Adrenal gland (tissue), 9 donors: ENCODE measurements at regions not wholly inside any gene's neighbourhood (a gene's known extent, or its start where the extent isn't known, plus 50 kb on each side); places are given as distances from the start of the nearest gene placed in this dataset.

ENCODE experiments used
- DNase-seq, 7 donors: peaks; one replicate each; pipeline ENCODE4 v3.0.0-alpha.2; 2019 to 2020
- H3K27ac ChIP-seq, 5 donors: fragments of 200-600 bp; sonication (generic) in 4 of 5; 1 replicate in 3 of 5; 2 replicates in 2 of 5; pipeline versions ENCODE4 v1.5.1 to v1.8.0; 2016 to 2020; ENCODE audit warnings: mild to moderate bottlenecking in 1 of 5
- H3K27me3 ChIP-seq: fragments of 200-600 bp; 2 replicates; pipeline ENCODE4 v1.8.0; 2021
- H3K36me3 ChIP-seq, 2 donors: fragments of 200-600 bp; replicated peaks in 1 of 2; 1 replicate in 1 of 2; 2 replicates in 1 of 2; pipeline versions ENCODE4 v1.5.1 to v1.8.0; 2018 to 2022
- H3K4me1 ChIP-seq, 2 donors: fragments of 200-600 bp; replicated peaks in 1 of 2; 1 replicate in 1 of 2; 2 replicates in 1 of 2; pipeline versions ENCODE4 v1.5.1 to v1.8.0; 2018 to 2021
- H3K4me3 ChIP-seq, 4 donors: fragments of 200-600 bp; sonication (generic) in 3 of 4; one replicate each; pipeline ENCODE4 v1.5.1; 2016 to 2018
- H3K9me3 ChIP-seq, 3 donors: fragments of 200-600 bp; sonication (generic) in 1 of 3; replicated peaks in 1 of 3; 1 replicate in 2 of 3; 2 replicates in 1 of 3; pipeline versions ENCODE4 v1.5.1 to v1.8.0; 2016 to 2021
- CTCF ChIP-seq, 6 experiments: fragments of 450-650 bp in 4 of 6; fragments of 200-600 bp in 2 of 6; sonication (generic) in 1 of 6; IDR thresholded peaks; 1 replicate in 5 of 6; 2 replicates in 1 of 6; pipeline versions ENCODE4 v1.5.1 to v1.8.0; 2016 to 2021; ENCODE audit warnings: antibody characterized with exemption in 6 of 6, mild to moderate bottlenecking in 2 of 6, moderate library complexity in 1 of 6
- POLR2A ChIP-seq, 2 donors: fragments of 450-650 bp; IDR thresholded peaks; one replicate each; pipeline ENCODE4 v1.6.1; 2017; ENCODE audit warnings: antibody characterized with exemption in 2 of 2, mild to moderate bottlenecking in 2 of 2, moderate library complexity in 1 of 2
- WGBS, 4 donors: extraction: QIAGEN DNeasy Blood & Tissue Kit in 2 of 4; methylation state at CpG; one replicate each; pipeline versions ENCODE4 v1.1.5 to v1.1.7; 2013 to 2017; 5-methylcytosine and 5-hydroxymethylcytosine counted together
- intact Hi-C, 2 donors: fragments of 100-400 bp; cut with DNase I; formaldehyde crosslinking; loops; one replicate each; pipeline versions ENCODE4 v1.14.1 to v1.15.0; 2022 to 2023
- donor health status: healthy with polysubstance abuse.
- donor health status: Bipolar disorder and iron deficiency.
- donor health status: DM: yes; HTN: yes; CAD: no.
- donor health status: DM: no; HTN: no; CAD: no.
- donor health status: DM: no; HTN: no; CAD: no.

GRCh38 chr3:106191913-106192312 is 323.1 kb upstream of the CBLB start:
- Histone ChIP-seq H3K9me3 (no peaks in the 10 kb centered on the region), H3K4me1 (no peaks in the 10 kb centered on the region), H3K27me3 (no peaks in the 10 kb centered on the region), H3K4me3 (no peak overlapping the region), H3K36me3 (no peaks in the 10 kb centered on the region), H3K27ac (no peak overlapping the region)
- DNase-seq, result no peak
- WGBS, 4 donors, result 80 to 88% (median 84%) methylated on average over 3 of the region's 3 CpGs
- intact Hi-C loops, result no loop called here
- no peak for TF ChIP-seq POLR2A (IDR thresholded peaks at IDR 0.05)
- no peak for TF ChIP-seq CTCF (IDR thresholded peaks at IDR 0.05)

DNA sequence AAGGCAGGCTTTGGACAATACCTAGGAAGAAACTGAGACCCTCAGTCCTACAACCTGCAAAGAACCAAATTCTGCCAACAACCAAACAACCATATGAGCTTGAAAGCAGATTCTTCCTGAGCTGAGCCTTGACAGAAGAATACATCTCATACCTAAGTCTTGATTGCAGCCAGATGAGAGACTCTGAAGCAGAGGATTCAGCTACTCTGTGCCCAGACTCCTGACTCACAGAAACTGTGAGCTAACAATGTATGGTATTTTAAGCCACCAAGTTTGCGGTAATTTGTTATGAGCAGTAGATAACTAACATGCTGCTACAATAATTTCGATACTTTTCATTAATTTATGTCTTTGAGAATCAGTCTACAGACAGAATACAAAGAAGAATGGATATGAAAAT is 325.1 kb upstream of the CBLB start:
- H3K4me3 ChIP-seq, result no peak overlapping the region
- H3K9me3 ChIP-seq, result no peaks in the 10 kb centered on the region
- intact Hi-C loops, result no loop called here
- no peak overlapping the region for H3K27ac ChIP-seq
- WGBS, 4 donors, result 81 to 89% (median 85%) methylated on average over 2 of the region's 2 CpGs
- no peaks in the 10 kb centered on the region for H3K27me3 ChIP-seq
- DNase-seq, result no peak
- TF ChIP-seq POLR2A (IDR thresholded peaks at IDR 0.05) (no peak), CTCF (IDR thresholded peaks at IDR 0.05) (no peak)
- H3K4me1 ChIP-seq, result no peaks in the 10 kb centered on the region
- H3K36me3 ChIP-seq, result no peaks in the 10 kb centered on the region

DNA sequence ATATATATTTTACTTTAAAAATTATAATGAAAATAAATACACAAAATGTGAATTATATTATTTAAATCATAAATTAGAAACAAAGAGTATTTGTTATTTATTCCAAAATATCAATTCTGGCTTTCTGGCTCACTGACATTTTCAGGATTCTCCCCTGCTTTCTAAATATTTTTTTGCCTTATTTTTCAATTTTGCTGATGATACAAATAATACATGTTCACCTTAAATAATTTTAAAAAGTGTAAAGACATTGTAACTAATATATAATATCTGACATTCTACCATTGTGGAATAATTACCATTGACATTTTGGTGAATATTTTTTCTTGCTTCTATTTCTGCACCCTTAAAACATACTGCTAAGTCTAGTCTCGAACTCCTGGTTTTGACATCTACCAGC is 325.9 kb upstream of the CBLB start:
- Histone ChIP-seq H3K4me1 (no peaks in the 10 kb centered on the region), H3K4me3 (no peak overlapping the region), H3K27me3 (no peaks in the 10 kb centered on the region), H3K27ac (no peak overlapping the region), H3K36me3 (no peaks in the 10 kb centered on the region), H3K9me3 (no peaks in the 10 kb centered on the region)
- TF ChIP-seq POLR2A (IDR thresholded peaks at IDR 0.05), result no peak
- no peak for TF ChIP-seq CTCF (IDR thresholded peaks at IDR 0.05)
- intact Hi-C loops, result no loop called here
- WGBS, 4 donors, result 91 to 97% (median 95%) methylated on average over 1 of the region's 1 CpG
- no peak for DNase-seq

DNA sequence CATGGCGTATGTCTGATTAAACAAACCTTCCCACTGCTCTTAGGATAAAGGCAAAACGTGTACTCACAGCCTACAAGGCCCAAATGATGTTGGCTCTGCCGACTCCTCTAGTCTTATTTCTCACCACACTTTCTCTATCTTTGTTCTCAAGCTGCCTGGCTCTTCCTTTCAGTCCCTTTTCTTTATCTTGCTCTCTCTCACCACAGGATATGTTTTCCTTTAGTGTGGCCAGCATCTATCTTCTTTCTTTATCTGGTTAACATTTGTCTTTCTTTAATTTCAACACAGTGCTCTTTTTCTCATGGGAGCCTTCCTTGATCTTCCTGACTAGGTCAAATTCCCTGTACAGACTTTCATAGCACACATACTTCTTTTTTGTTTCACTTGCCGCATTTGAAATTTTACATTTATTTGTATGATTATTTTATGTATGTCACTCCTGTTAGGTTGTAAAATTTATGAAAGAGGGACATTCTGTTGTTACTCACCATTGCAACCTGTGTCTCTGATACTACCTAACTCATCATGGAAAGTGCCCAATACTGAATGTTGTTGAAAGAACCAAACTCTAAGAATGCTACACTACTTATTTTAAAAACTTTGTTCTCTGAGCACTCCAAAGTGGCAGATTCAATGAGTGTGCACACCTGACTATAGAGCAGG is 328.9 kb upstream of the CBLB start:
- H3K36me3 ChIP-seq, result no peaks in the 10 kb centered on the region
- TF ChIP-seq POLR2A (IDR thresholded peaks at IDR 0.05) (no peak), CTCF (IDR thresholded peaks at IDR 0.05) (no peak)
- no peaks in the 10 kb centered on the region for H3K4me1 ChIP-seq
- no peaks in the 10 kb centered on the region for H3K9me3 ChIP-seq
- H3K27ac ChIP-seq, result no peak overlapping the region
- DNase-seq, result no peak
- WGBS, 4 donors, result 58 to 74% (median 60%) methylated on average over 4 of the region's 4 CpGs
- H3K27me3 ChIP-seq, result no peaks in the 10 kb centered on the region
- H3K4me3 ChIP-seq, result no peak overlapping the region
- intact Hi-C loops, result no loop called here
